ENCODE measurements at regions not wholly inside any gene's neighbourhood (a gene's known extent, or its start where the extent isn't known, plus 50 kb on each side); places are given as distances from the start of the nearest gene placed in this dataset.

- no peak for TF ChIP-seq YY1 (IDR thresholded peaks at IDR 0.05; ENCODE audit: low read depth)
- TF ChIP-seq, protein P1, sequence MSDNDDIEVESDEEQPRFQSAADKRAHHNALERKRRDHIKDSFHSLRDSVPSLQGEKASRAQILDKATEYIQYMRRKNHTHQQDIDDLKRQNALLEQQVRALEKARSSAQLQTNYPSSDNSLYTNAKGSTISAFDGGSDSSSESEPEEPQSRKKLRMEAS (IDR thresholded peaks at IDR 0.05), result no peak
- TF ChIP-seq FOXM1 (IDR thresholded peaks at IDR 0.05; ENCODE audit: borderline replicate concordance, low read depth), result no peak
- TF ChIP-seq RAD21 (IDR thresholded peaks at IDR 0.05; ENCODE audit: low read depth), result no peak
- no peak for TF ChIP-seq EP300 (IDR thresholded peaks at IDR 0.05; ENCODE audit: borderline replicate concordance)
- TF ChIP-seq CREB1 (IDR thresholded peaks at IDR 0.05; ENCODE audit: low read depth), result no peak
- no peak for TF ChIP-seq EGR1 (IDR thresholded peaks at IDR 0.05)
- TF ChIP-seq TCF12 (IDR thresholded peaks at IDR 0.05; ENCODE audit: low read depth), result no peak
- TF ChIP-seq CEBPB (IDR thresholded peaks at IDR 0.05), result no peak
- TF ChIP-seq REST (IDR thresholded peaks at IDR 0.05; ENCODE audit: low read depth), result no peak
- TF ChIP-seq NFIC (IDR thresholded peaks at IDR 0.05), result no peak
- no peak for TF ChIP-seq ZBTB7A (IDR thresholded peaks at IDR 0.05; ENCODE audit: low read depth)
- TF ChIP-seq TEAD4 (IDR thresholded peaks at IDR 0.05), result no peak
These were observed 87.5 kb upstream of the SESTD1 start for GRCh38 chr2:179352181-179352580.

GRCh38 chr2:179351057-179351456 is 86.4 kb upstream of the SESTD1 start:
- TF ChIP-seq CREB1 (IDR thresholded peaks at IDR 0.05; ENCODE audit: low read depth), result no peak

- TF ChIP-seq USF1 (IDR thresholded peaks at IDR 0.05) (no peak), RAD21 (IDR thresholded peaks at IDR 0.05; ENCODE audit: low read depth) (no peak), YY1 (IDR thresholded peaks at IDR 0.05; ENCODE audit: low read depth) (no peak), EP300 (IDR thresholded peaks at IDR 0.05; ENCODE audit: borderline replicate concordance) (no peak), EGR1 (IDR thresholded peaks at IDR 0.05) (no peak), TEAD4 (IDR thresholded peaks at IDR 0.05) (no peak), FOXM1 (IDR thresholded peaks at IDR 0.05; ENCODE audit: borderline replicate concordance, low read depth) (no peak), TCF12 (IDR thresholded peaks at IDR 0.05; ENCODE audit: low read depth) (no peak), TAF1 (IDR thresholded peaks at IDR 0.05; ENCODE audit: low read depth) (no peak), NFIC (IDR thresholded peaks at IDR 0.05) (no peak), CEBPB (IDR thresholded peaks at IDR 0.05) (no peak)
- TF ChIP-seq, protein P1 (IDR thresholded peaks at IDR 0.05), result no peak
These were observed 85.2 kb upstream of the SESTD1 start for GRCh38 chr2:179349670-179350303.

- TF ChIP-seq, protein P1 (IDR thresholded peaks at IDR 0.05), result no peak
- TF ChIP-seq USF1 (IDR thresholded peaks at IDR 0.05), result no peak
- no peak for TF ChIP-seq FOXM1 (IDR thresholded peaks at IDR 0.05; ENCODE audit: borderline replicate concordance, low read depth)
- no peak for TF ChIP-seq TAF1 (IDR thresholded peaks at IDR 0.05; ENCODE audit: low read depth)
- no peak for TF ChIP-seq RAD21 (IDR thresholded peaks at IDR 0.05; ENCODE audit: low read depth)
- TF ChIP-seq ZBTB7A (IDR thresholded peaks at IDR 0.05; ENCODE audit: low read depth), result no peak
- no peak for TF ChIP-seq NFIC (IDR thresholded peaks at IDR 0.05)
- no peak for TF ChIP-seq REST (IDR thresholded peaks at IDR 0.05; ENCODE audit: low read depth)
- no peak for TF ChIP-seq YY1 (IDR thresholded peaks at IDR 0.05; ENCODE audit: low read depth)
- no peak for TF ChIP-seq EP300 (IDR thresholded peaks at IDR 0.05; ENCODE audit: borderline replicate concordance)
- no peak for TF ChIP-seq CREB1 (IDR thresholded peaks at IDR 0.05; ENCODE audit: low read depth)
- TF ChIP-seq TEAD4 (IDR thresholded peaks at IDR 0.05), result no peak
- TF ChIP-seq EGR1 (IDR thresholded peaks at IDR 0.05), result no peak
- no peak for TF ChIP-seq CEBPB (IDR thresholded peaks at IDR 0.05)
These were observed 84.3 kb upstream of the SESTD1 start for GRCh38 chr2:179348906-179349305.

DNA sequence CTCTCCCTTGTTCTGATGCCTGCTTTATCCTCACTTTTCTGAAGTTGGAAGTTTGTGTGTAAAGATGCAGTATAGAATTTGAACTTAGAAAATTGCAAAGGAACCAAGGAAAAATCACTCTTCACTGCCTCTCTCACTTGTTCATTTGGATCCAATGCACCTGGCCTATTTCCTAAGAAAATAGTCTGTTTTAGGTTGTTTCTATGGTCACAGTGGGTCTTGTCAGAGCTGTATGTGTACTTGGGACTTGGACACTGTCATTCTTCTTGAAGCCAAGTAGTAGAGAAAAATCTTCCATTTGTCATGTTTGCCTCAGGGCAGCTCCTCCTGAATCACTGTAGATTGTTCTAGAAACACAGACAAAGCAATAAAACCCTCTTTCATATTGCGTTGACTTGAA is 80.3 kb upstream of the SESTD1 start:
- TF ChIP-seq RAD21 (IDR thresholded peaks at IDR 0.05; ENCODE audit: low read depth) (no peak), YY1 (IDR thresholded peaks at IDR 0.05; ENCODE audit: low read depth) (no peak), CREB1 (IDR thresholded peaks at IDR 0.05; ENCODE audit: low read depth) (no peak), NFIC (IDR thresholded peaks at IDR 0.05) (no peak), FOXM1 (IDR thresholded peaks at IDR 0.05; ENCODE audit: borderline replicate concordance, low read depth) (no peak)

All from Ishikawa (cell line).